Astrocyte of the spinal cord (primary cell): ENCODE measurements at regions not wholly inside any gene's neighbourhood (a gene's known extent, or its start where the extent isn't known, plus 50 kb on each side); places are given as distances from the start of the nearest gene placed in this dataset.

Experiments used
- DNase-seq: peaks from one replicate; pipeline ENCODE4 v3.0.0; 2011; ENCODE audit warnings: low read depth, low spot score
- H3K4me3 ChIP-seq: 2 replicates; pipeline ENCODE4 v1.5.1; 2011; ENCODE audit warnings: low read depth, mild to moderate bottlenecking, low read length, moderate library complexity
- CTCF ChIP-seq: IDR thresholded peaks from 2 replicates; pipeline ENCODE4 v1.5.1; 2012; ENCODE audit warnings: low read depth, mild to moderate bottlenecking, low read length, inconsistent platforms
- in situ Hi-C: cut with HindIII; loops from 2 replicates; pipeline ENCODE4 v1.10.0; 2017; ENCODE audit warnings: low sequenced_read_pairs

GRCh38 chr4:132934911-132935310 lies 214.2 kb upstream of the PCDH10 start:
- in situ Hi-C loops, result no loop called here
- no peak overlapping the region for H3K4me3 ChIP-seq
- no peak for TF ChIP-seq CTCF
- DNase-seq, result no peak

- no peak overlapping the region for H3K4me3 ChIP-seq
These were observed 193.9 kb upstream of the PCDH10 start for GRCh38 chr4:132955146-132955545.

GRCh38 chr4:132956962-132957361 lies 192.1 kb upstream of the PCDH10 start:
- in situ Hi-C loops, result no loop called here
- no peak for DNase-seq
- H3K4me3 ChIP-seq, result no peak overlapping the region
- no peak for TF ChIP-seq CTCF

More at GRCh38 chr4:132955146-132955545, 193.9 kb upstream of the PCDH10 start:
- in situ Hi-C loops, result no loop called here
- no peak for DNase-seq
- no peak for TF ChIP-seq CTCF

- no peak for DNase-seq
- in situ Hi-C loops, result no loop called here
- no peak overlapping the region for H3K4me3 ChIP-seq
- TF ChIP-seq CTCF, result no peak
These were observed 190.4 kb upstream of the PCDH10 start for GRCh38 chr4:132958457-132959263.

- DNase-seq, result no peak
- in situ Hi-C loops, result no loop called here
- H3K4me3 ChIP-seq, result no peak overlapping the region
- no peak for TF ChIP-seq CTCF
These were observed 167.5 kb upstream of the PCDH10 start for GRCh38 chr4:132981611-132982010.

GRCh38 chr4:132982151-132982550 lies 166.9 kb upstream of the PCDH10 start:
- DNase-seq, result peak; percentile 38
- H3K4me3 ChIP-seq, result no peak overlapping the region
- in situ Hi-C loops, result no loop called here
- no peak for TF ChIP-seq CTCF
